ENCODE measurements at regions not wholly inside any gene's neighbourhood (a gene's known extent, or its start where the extent isn't known, plus 50 kb on each side); places are given as distances from the start of the nearest gene placed in this dataset.

- TF ChIP-seq CTCF (IDR thresholded peaks at IDR 0.05 in 2 of 3, conservative IDR thresholded peaks at IDR 0.05 in 1 of 3; ENCODE audit: borderline replicate concordance in 1 of 3, insufficient read depth in 1 of 3, low read depth in 2 of 3, low read length in 2 of 3): no peak
- no peak for TF ChIP-seq POLR2A (IDR thresholded peaks at IDR 0.05; ENCODE audit: borderline replicate concordance, extremely low read depth, insufficient read depth, insufficient read length)
- no peak for TF ChIP-seq EZH2 (IDR thresholded peaks at IDR 0.05)
- TF ChIP-seq JUND (IDR thresholded peaks at IDR 0.05): no peak
Measured at GRCh38 chr22:49685686-49686085, 142.0 kb downstream of the BRD1 start.
